IMR-90 (cell line): ENCODE measurements at regions not wholly inside any gene's neighbourhood (a gene's known extent, or its start where the extent isn't known, plus 50 kb on each side); places are given as distances from the start of the nearest gene placed in this dataset.

Source experiments
- ATAC-seq: fragments of 200-7000 bp; cut with Tn5 transposase; 2 replicates; pipeline ENCODE4 v1.9.1; 2020; ENCODE audit warnings: low read depth, mild to moderate bottlenecking, moderate library complexity
- BruUV-seq: library from RNA; stranded (reverse); fragments of 400-500 nt; replicated peaks from 2 replicates; lab custom pipeline; 2021; lab: Mats Ljungman, UMichigan
- CTCF ChIA-PET: fragments of 300-600 bp; formaldehyde crosslinking; extraction: SDS; loops from one replicate; lab custom pipeline; 2021; ENCODE audit warnings: antibody characterized with exemption; lab: Yijun Ruan, JAX
- POLR2A ChIA-PET: fragments of 300-600 bp; sonication (Branson Sonifier 250); formaldehyde crosslinking; loops from one replicate; lab custom pipeline; 2022; ENCODE audit warnings: antibody characterized with exemption; ENCODE audit not compliant: unreplicated experiment; lab: Charles Lee
- DNase-seq: peaks from one replicate; pipeline ENCODE4 v3.0.0; 2013
- H2AFZ ChIP-seq: replicated peaks from 2 replicates; pipeline ENCODE3; 2013; ENCODE audit warnings: low read length, mild to moderate bottlenecking; ENCODE audit not compliant: poor library complexity
- H2AK5ac ChIP-seq: 2 replicates; pipeline ENCODE4 v1.6.1; 2013; ENCODE audit warnings: low read depth, low read length, inconsistent platforms
- H2AK9ac ChIP-seq: replicated peaks from 2 replicates; pipeline ENCODE3; 2013; ENCODE audit warnings: mild to moderate bottlenecking, low read depth, low read length, moderate library complexity; ENCODE audit not compliant: poor library complexity
- H2BK120ac ChIP-seq: 2 replicates; pipeline ENCODE4 v1.6.1; 2013; ENCODE audit warnings: low read depth, low read length, inconsistent platforms
- H2BK15ac ChIP-seq: 3 replicates; pipeline ENCODE4 v1.6.1; 2013; ENCODE audit warnings: low read depth, low read length, inconsistent platforms
- H2BK20ac ChIP-seq: 2 replicates; pipeline ENCODE4 v1.6.1; 2013; ENCODE audit warnings: low read depth, mild to moderate bottlenecking, inconsistent platforms, low read length, moderate library complexity
- H2BK5ac ChIP-seq: 2 replicates; pipeline ENCODE4 v1.6.1; 2013; ENCODE audit warnings: mild to moderate bottlenecking, low read depth, low read length, inconsistent platforms; ENCODE audit not compliant: poor library complexity, severe bottlenecking
- H3K14ac ChIP-seq: replicated peaks from 2 replicates; pipeline ENCODE4 v1.6.1; 2013; ENCODE audit warnings: low read depth, low read length, inconsistent platforms
- H3K18ac ChIP-seq: 2 replicates; pipeline ENCODE4 v1.6.1; 2013; ENCODE audit warnings: low read depth, low read length, control low read depth
- H3K23ac ChIP-seq: 2 replicates; pipeline ENCODE4 v1.6.1; 2013; ENCODE audit warnings: low read depth, low read length, inconsistent platforms
- H3K27ac ChIP-seq: 2 replicates; pipeline ENCODE4 v1.5.1; 2013; ENCODE audit warnings: mild to moderate bottlenecking, control low read depth, low read length; ENCODE audit not compliant: insufficient read depth
- H3K27me3 ChIP-seq: 2 replicates; pipeline ENCODE4 v1.6.1; 2013; ENCODE audit warnings: low read length; ENCODE audit not compliant: control insufficient read depth, insufficient read depth
- H3K36me3 ChIP-seq: 2 replicates; pipeline ENCODE4 v1.6.1; 2013; ENCODE audit warnings: low read length, mixed read lengths; ENCODE audit not compliant: control insufficient read depth, insufficient read depth
- H3K4ac ChIP-seq: 2 replicates; pipeline ENCODE4 v1.6.1; 2013; ENCODE audit warnings: low read depth, low read length, inconsistent platforms
- H3K4me1 ChIP-seq: 2 replicates; pipeline ENCODE4 v1.6.1; 2013; ENCODE audit warnings: low read length, mixed read lengths; ENCODE audit not compliant: control insufficient read depth, insufficient read depth
- H3K4me2 ChIP-seq: 2 replicates; pipeline ENCODE4 v1.6.1; 2013; ENCODE audit warnings: low read depth, mild to moderate bottlenecking, control low read depth, low read length, moderate library complexity
- H3K4me3 ChIP-seq: 2 replicates; pipeline ENCODE4 v1.5.1; 2013; ENCODE audit warnings: low read depth, mild to moderate bottlenecking, control low read depth, low read length, moderate library complexity; ENCODE audit not compliant: insufficient read depth
- H3K56ac ChIP-seq: 2 replicates; pipeline ENCODE4 v1.6.1; 2013; ENCODE audit warnings: low read length, inconsistent platforms; ENCODE audit not compliant: insufficient read depth; ENCODE audit errors: extremely low read depth
- H3K79me1 ChIP-seq, 2 experiments: 2 replicates each; pipeline ENCODE4 v1.6.1; 2013; ENCODE audit warnings: low read length in 2 of 2, inconsistent platforms in 1 of 2, low read depth in 1 of 2
- H3K9ac ChIP-seq: 2 replicates; pipeline ENCODE4 v1.6.1; 2013; ENCODE audit warnings: low read depth, low read length, control low read depth
- H3K9me1 ChIP-seq: 2 replicates; pipeline ENCODE4 v1.6.1; 2013; ENCODE audit warnings: low read length, inconsistent platforms; ENCODE audit not compliant: insufficient read depth
- H3K9me3 ChIP-seq: 2 replicates; pipeline ENCODE4 v1.6.1; 2013; ENCODE audit warnings: low read length; ENCODE audit not compliant: control insufficient read depth, insufficient read depth
- H4K20me1 ChIP-seq: 2 replicates; pipeline ENCODE4 v1.6.1; 2013; ENCODE audit warnings: low read length, inconsistent platforms; ENCODE audit not compliant: insufficient read depth
- H4K5ac ChIP-seq: 2 replicates; pipeline ENCODE4 v1.6.1; 2013; ENCODE audit warnings: mild to moderate bottlenecking, low read depth, low read length, control low read depth
- H4K8ac ChIP-seq, 2 experiments: 2 replicates each; pipeline ENCODE4 v1.6.1; 2013; ENCODE audit warnings: low read depth in 2 of 2, low read length in 2 of 2, control low read depth in 1 of 2, inconsistent platforms in 1 of 2
- H4K91ac ChIP-seq: 2 replicates; pipeline ENCODE4 v1.6.1; 2013; ENCODE audit warnings: low read depth, low read length, inconsistent platforms; ENCODE audit not compliant: insufficient read depth
- BHLHE40 ChIP-seq: fragments of 150-350 bp; IDR thresholded peaks from 2 replicates; pipeline ENCODE4 v1.6.1; 2016; ENCODE audit warnings: mild to moderate bottlenecking, low read depth, low read length
- CEBPB ChIP-seq: IDR thresholded peaks from 2 replicates; pipeline ENCODE4 v1.6.1; 2012; ENCODE audit warnings: low read depth, low read length, improper control_type of control experiment
- CHD1 ChIP-seq: IDR thresholded peaks from 2 replicates; pipeline ENCODE4 v1.6.1; 2012; ENCODE audit warnings: low read depth, low read length, improper control_type of control experiment
- FOS ChIP-seq: fragments of 150-350 bp; IDR thresholded peaks from 2 replicates; pipeline ENCODE4 v1.6.1; 2016; ENCODE audit warnings: low read depth, low read length
- MAFK ChIP-seq: IDR thresholded peaks from 2 replicates; pipeline ENCODE4 v1.6.1; 2012; ENCODE audit warnings: low read depth, low read length, improper control_type of control experiment
- MAZ ChIP-seq: IDR thresholded peaks from 2 replicates; pipeline ENCODE4 v1.6.1; 2012; ENCODE audit warnings: low read depth, mild to moderate bottlenecking, low read length, improper control_type of control experiment, moderate library complexity, borderline replicate concordance
- MXI1 ChIP-seq: IDR thresholded peaks from 2 replicates; pipeline ENCODE4 v1.6.1; 2012; ENCODE audit warnings: low read depth, mild to moderate bottlenecking, low read length, moderate library complexity, borderline replicate concordance
- NFE2L2 ChIP-seq: fragments of 150-350 bp; IDR thresholded peaks from 2 replicates; pipeline ENCODE4 v1.6.1; 2016; ENCODE audit warnings: low read depth, mild to moderate bottlenecking, low read length
- POLR2A ChIP-seq: IDR thresholded peaks from 2 replicates; pipeline ENCODE4 v1.6.1; 2012; ENCODE audit warnings: mild to moderate bottlenecking, low read depth, low read length
- RAD21 ChIP-seq: IDR thresholded peaks from 2 replicates; pipeline ENCODE4 v1.6.1; 2012; ENCODE audit warnings: low read length, improper control_type of control experiment
- RCOR1 ChIP-seq: IDR thresholded peaks from 2 replicates; pipeline ENCODE4 v1.6.1; 2012; ENCODE audit warnings: mild to moderate bottlenecking, low read length, improper control_type of control experiment; ENCODE audit not compliant: insufficient replicate concordance
- RFX5 ChIP-seq: IDR thresholded peaks from 2 replicates; pipeline ENCODE4 v1.8.0; 2012; ENCODE audit warnings: low read depth, mild to moderate bottlenecking, low read length, moderate library complexity
- SMC3 ChIP-seq: fragments of 150-350 bp; IDR thresholded peaks from 2 replicates; pipeline ENCODE4 v1.6.1; 2016; ENCODE audit warnings: low read depth, mild to moderate bottlenecking, antibody characterized with exemption, low read length, moderate library complexity
- WGBS, 2 experiments: methylation state at CpG; one replicate each; pipeline versions ENCODE4 v1.1.5 to v1.1.7; 2013; ENCODE audit warnings: missing lambda C conversion rate in 2 of 2; ENCODE audit not compliant: insufficient read length in 1 of 2; ENCODE audit errors: extremely low coverage in 2 of 2; 5-methylcytosine and 5-hydroxymethylcytosine counted together
- dilution Hi-C: fragments of 300-500 bp; cut with HindIII; formaldehyde crosslinking; loops from one replicate; pipeline ENCODE4 v1.14.3; 2018; ENCODE audit warnings: low sequenced_read_pairs; ENCODE audit not compliant: unreplicated experiment
- in situ Hi-C: fragments of 300-500 bp; cut with MboI; formaldehyde crosslinking; loops from 3 replicates; pipeline ENCODE4 v1.14.3; 2019; ENCODE audit warnings: low sequenced_read_pairs, inconsistent platforms, mixed read lengths
- intact Hi-C: fragments of 100-400 bp; cut with micrococcal nuclease; formaldehyde crosslinking; loops from 2 replicates; pipeline ENCODE4 v1.10.0; 2022
- TF ChIP-seq, protein P1 (sequence below): fragments of 150-350 bp; IDR thresholded peaks from 2 replicates; pipeline ENCODE4 v1.6.1; 2017; ENCODE audit warnings: mild to moderate bottlenecking, antibody characterized with exemption, low read length, low read depth
- TF ChIP-seq, protein P2 (sequence below): fragments of 150-350 bp; IDR thresholded peaks from 2 replicates; pipeline ENCODE4 v1.6.1; 2016; ENCODE audit warnings: low read depth, mild to moderate bottlenecking, low read length, moderate library complexity, borderline replicate concordance
- TF ChIP-seq, protein P3 (sequence below): conservative IDR thresholded peaks from 2 replicates; pipeline ENCODE4 v1.5.1; 2012; ENCODE audit warnings: mild to moderate bottlenecking, low read depth, low read length, improper control_type of control experiment

DNA sequence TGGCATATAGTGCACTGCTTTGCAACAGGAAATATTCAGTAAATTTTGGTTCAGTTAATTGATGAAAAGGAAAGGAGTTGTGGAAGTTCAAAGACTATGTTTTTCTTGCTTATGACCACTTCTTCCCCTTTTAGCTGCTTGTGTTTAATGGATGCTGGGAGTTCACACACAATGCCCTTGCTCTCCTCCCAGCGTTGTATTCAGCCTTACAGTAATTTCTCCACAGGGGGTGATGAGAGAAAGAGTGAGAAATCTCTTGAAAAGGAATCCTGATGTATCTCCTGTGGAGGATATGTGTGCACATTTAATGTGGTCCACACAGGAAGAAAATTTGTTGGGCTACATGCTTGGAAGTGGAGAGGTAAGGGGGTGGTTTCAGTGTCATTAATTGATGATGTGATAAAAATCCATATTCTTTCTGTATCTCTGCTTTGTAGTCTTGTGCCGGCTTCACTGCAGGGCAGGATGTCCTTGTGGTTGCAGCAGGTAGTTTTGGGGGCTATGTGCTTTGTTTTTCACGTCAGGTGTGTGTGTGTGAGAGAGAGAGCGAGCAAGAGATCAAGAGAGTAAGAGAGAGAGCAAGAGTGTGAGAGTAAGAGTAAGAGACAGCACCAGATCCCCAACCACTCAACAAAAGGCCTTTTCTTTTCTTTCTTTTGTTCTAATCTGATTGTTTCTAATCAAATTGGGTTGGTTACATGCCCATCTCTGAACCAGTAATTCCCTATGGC is 204.4 kb downstream of the RWDD3 start:
- no peak overlapping the region for H2BK5ac ChIP-seq
- no peak overlapping the region for H3K14ac ChIP-seq
- ChIA-PET CTCF (no interaction called here), POLR2A (no interaction called here)
- intact Hi-C loops: no loop called here
- H3K4me2 ChIP-seq: no peak overlapping the region
- no peak overlapping the region for H4K5ac ChIP-seq
- H4K8ac ChIP-seq: no peak overlapping the region
- no peaks in the 10 kb centered on the region for H3K9me1 ChIP-seq
- H2AFZ ChIP-seq: no peak overlapping the region
- no peak overlapping the region for H2BK20ac ChIP-seq
- no peak overlapping the region for H3K27ac ChIP-seq
- dilution Hi-C loops: no loop called here
- TF ChIP-seq, protein P1, sequence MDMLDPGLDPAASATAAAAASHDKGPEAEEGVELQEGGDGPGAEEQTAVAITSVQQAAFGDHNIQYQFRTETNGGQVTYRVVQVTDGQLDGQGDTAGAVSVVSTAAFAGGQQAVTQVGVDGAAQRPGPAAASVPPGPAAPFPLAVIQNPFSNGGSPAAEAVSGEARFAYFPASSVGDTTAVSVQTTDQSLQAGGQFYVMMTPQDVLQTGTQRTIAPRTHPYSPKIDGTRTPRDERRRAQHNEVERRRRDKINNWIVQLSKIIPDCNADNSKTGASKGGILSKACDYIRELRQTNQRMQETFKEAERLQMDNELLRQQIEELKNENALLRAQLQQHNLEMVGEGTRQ: no peak
- TF ChIP-seq FOS (no peak), NFE2L2 (no peak), BHLHE40 (no peak), CEBPB (no peak), RCOR1 (no peak), RFX5 (no peak), RAD21 (no peak), MAZ (no peak), MAFK (no peak), SMC3 (no peak), CHD1 (no peak), MXI1 (no peak), POLR2A (no peak)
- TF ChIP-seq, protein P2, sequence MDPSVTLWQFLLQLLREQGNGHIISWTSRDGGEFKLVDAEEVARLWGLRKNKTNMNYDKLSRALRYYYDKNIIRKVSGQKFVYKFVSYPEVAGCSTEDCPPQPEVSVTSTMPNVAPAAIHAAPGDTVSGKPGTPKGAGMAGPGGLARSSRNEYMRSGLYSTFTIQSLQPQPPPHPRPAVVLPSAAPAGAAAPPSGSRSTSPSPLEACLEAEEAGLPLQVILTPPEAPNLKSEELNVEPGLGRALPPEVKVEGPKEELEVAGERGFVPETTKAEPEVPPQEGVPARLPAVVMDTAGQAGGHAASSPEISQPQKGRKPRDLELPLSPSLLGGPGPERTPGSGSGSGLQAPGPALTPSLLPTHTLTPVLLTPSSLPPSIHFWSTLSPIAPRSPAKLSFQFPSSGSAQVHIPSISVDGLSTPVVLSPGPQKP: no peak
- TF ChIP-seq, protein P3, sequence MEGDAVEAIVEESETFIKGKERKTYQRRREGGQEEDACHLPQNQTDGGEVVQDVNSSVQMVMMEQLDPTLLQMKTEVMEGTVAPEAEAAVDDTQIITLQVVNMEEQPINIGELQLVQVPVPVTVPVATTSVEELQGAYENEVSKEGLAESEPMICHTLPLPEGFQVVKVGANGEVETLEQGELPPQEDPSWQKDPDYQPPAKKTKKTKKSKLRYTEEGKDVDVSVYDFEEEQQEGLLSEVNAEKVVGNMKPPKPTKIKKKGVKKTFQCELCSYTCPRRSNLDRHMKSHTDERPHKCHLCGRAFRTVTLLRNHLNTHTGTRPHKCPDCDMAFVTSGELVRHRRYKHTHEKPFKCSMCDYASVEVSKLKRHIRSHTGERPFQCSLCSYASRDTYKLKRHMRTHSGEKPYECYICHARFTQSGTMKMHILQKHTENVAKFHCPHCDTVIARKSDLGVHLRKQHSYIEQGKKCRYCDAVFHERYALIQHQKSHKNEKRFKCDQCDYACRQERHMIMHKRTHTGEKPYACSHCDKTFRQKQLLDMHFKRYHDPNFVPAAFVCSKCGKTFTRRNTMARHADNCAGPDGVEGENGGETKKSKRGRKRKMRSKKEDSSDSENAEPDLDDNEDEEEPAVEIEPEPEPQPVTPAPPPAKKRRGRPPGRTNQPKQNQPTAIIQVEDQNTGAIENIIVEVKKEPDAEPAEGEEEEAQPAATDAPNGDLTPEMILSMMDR: no peak
- H3K4me1 ChIP-seq: no peaks in the 10 kb centered on the region
- no peaks in the 10 kb centered on the region for H4K20me1 ChIP-seq
- H2AK9ac ChIP-seq: no peak overlapping the region
- no peak overlapping the region for H2AK5ac ChIP-seq
- no peak overlapping the region for H4K91ac ChIP-seq
- H3K79me1 ChIP-seq: no peaks in the 10 kb centered on the region
- no peaks in the 10 kb centered on the region for H3K27me3 ChIP-seq
- H3K18ac ChIP-seq: no peak overlapping the region
- no peak overlapping the region for H3K9ac ChIP-seq
- no CpG with 5 or more reads among the region's 4 CpGs for WGBS, 2 experiments
- DNase-seq (no peak), ATAC-seq (no peak)
- no peaks in the 10 kb centered on the region for H3K36me3 ChIP-seq
- H3K9me3 ChIP-seq: no peaks in the 10 kb centered on the region
- no peak overlapping the region for H3K56ac ChIP-seq
- H3K4ac ChIP-seq: no peak overlapping the region
- no peak overlapping the region for H2BK120ac ChIP-seq
- no peak overlapping the region for H3K4me3 ChIP-seq
- no TSS peak for BruUV-seq
- in situ Hi-C loops: no loop called here
- no peak overlapping the region for H3K23ac ChIP-seq
- H2BK15ac ChIP-seq: no peak overlapping the region
